ENCODE measurements at regions not wholly inside any gene's neighbourhood (a gene's known extent, or its start where the extent isn't known, plus 50 kb on each side); places are given as distances from the start of the nearest gene placed in this dataset.

DNA sequence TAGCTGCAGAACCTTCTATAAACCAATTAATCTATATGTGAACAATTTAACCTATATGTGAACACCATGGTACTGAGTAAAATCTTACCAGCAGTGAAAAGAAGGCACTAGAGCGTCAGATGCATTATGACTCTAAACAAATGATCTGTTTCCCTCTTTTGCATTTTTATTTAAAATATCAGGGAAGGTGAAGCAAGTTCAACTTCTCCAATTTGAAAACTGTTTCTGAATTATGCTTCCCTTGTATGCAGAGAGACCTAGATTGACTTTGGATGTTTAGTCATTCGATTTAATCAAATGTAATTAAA is 80.9 kb downstream of the DAD1 start:
- TF ChIP-seq STAT5B (CRISPR knock-in tag; IDR thresholded peaks at IDR 0.05) (no peak), POLR2A (IDR thresholded peaks at IDR 0.05; ENCODE audit: insufficient read depth in 1 of 2, low read depth in 2 of 2, low read length in 2 of 2) (no peak), FOXK2 (IDR thresholded peaks at IDR 0.05) (no peak), NFE2L1 (CRISPR knock-in tag; IDR thresholded peaks at IDR 0.05; ENCODE audit: borderline replicate concordance) (no peak), ZNF530 (CRISPR knock-in tag; IDR thresholded peaks at IDR 0.05; ENCODE audit: low read depth) (no peak), ZNF44 (CRISPR knock-in tag; IDR thresholded peaks at IDR 0.05) (no peak), ZZZ3 (CRISPR knock-in tag; IDR thresholded peaks at IDR 0.05; ENCODE audit: borderline replicate concordance) (no peak), SMC3 (IDR thresholded peaks at IDR 0.05; ENCODE audit: low read length) (no peak), TAF1 (CRISPR knock-in tag; IDR thresholded peaks at IDR 0.05) (no peak), NR2F1 (CRISPR knock-in tag; IDR thresholded peaks at IDR 0.05) (no peak), ZNF205 (CRISPR knock-in tag; IDR thresholded peaks at IDR 0.05) (no peak)
- TF ChIP-seq, protein P1, sequence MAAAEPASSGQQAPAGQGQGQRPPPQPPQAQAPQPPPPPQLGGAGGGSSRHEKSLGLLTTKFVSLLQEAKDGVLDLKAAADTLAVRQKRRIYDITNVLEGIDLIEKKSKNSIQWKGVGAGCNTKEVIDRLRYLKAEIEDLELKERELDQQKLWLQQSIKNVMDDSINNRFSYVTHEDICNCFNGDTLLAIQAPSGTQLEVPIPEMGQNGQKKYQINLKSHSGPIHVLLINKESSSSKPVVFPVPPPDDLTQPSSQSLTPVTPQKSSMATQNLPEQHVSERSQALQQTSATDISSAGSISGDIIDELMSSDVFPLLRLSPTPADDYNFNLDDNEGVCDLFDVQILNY (CRISPR knock-in tag; conservative IDR thresholded peaks at IDR 0.05) = no peak
- TF ChIP-seq, protein P2, sequence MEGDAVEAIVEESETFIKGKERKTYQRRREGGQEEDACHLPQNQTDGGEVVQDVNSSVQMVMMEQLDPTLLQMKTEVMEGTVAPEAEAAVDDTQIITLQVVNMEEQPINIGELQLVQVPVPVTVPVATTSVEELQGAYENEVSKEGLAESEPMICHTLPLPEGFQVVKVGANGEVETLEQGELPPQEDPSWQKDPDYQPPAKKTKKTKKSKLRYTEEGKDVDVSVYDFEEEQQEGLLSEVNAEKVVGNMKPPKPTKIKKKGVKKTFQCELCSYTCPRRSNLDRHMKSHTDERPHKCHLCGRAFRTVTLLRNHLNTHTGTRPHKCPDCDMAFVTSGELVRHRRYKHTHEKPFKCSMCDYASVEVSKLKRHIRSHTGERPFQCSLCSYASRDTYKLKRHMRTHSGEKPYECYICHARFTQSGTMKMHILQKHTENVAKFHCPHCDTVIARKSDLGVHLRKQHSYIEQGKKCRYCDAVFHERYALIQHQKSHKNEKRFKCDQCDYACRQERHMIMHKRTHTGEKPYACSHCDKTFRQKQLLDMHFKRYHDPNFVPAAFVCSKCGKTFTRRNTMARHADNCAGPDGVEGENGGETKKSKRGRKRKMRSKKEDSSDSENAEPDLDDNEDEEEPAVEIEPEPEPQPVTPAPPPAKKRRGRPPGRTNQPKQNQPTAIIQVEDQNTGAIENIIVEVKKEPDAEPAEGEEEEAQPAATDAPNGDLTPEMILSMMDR (CRISPR knock-in tag; IDR thresholded peaks at IDR 0.05) = no peak

All from HepG2 (cell line).